ENCODE measurements at regions not wholly inside any gene's neighbourhood (a gene's known extent, or its start where the extent isn't known, plus 50 kb on each side); places are given as distances from the start of the nearest gene placed in this dataset.

DNA sequence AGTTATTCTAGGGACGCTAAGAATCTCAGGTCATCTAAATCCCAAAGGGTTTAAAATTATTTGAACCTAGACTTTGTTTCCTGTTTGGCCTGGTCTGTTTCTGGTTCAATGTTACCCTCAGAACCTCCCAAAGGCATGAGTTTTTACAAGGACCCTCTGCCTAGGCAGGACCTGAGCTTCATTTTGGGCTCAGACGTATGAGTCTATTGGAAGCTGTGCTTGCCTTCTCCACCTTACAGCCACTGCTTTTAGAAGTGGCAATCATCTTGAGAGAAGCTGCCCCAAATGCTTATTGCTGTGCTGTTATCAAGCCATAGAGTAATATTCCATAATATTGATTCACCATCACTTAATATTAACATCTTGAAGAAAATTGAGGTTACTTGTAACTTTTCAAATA, 510.4 kb downstream of the TLE4 start:
- TF ChIP-seq POLR2A (IDR thresholded peaks at IDR 0.05), result no peak
- TF ChIP-seq, protein P1, sequence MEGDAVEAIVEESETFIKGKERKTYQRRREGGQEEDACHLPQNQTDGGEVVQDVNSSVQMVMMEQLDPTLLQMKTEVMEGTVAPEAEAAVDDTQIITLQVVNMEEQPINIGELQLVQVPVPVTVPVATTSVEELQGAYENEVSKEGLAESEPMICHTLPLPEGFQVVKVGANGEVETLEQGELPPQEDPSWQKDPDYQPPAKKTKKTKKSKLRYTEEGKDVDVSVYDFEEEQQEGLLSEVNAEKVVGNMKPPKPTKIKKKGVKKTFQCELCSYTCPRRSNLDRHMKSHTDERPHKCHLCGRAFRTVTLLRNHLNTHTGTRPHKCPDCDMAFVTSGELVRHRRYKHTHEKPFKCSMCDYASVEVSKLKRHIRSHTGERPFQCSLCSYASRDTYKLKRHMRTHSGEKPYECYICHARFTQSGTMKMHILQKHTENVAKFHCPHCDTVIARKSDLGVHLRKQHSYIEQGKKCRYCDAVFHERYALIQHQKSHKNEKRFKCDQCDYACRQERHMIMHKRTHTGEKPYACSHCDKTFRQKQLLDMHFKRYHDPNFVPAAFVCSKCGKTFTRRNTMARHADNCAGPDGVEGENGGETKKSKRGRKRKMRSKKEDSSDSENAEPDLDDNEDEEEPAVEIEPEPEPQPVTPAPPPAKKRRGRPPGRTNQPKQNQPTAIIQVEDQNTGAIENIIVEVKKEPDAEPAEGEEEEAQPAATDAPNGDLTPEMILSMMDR (IDR thresholded peaks at IDR 0.05), result no peak
